Suprapubic skin (tissue), 3 donors: ENCODE measurements at regions not wholly inside any gene's neighbourhood (a gene's known extent, or its start where the extent isn't known, plus 50 kb on each side); places are given as distances from the start of the nearest gene placed in this dataset.
A peak's percentile ranks its signal among the peaks of the same experiment; 100 is the strongest.

Source experiments
- CTCF ChIP-seq, 2 donors: fragments of 200-600 bp in 1 of 2; fragments of 450-650 bp in 1 of 2; sonication (generic) in 1 of 2; IDR thresholded peaks; one replicate each; pipeline ENCODE4 v1.5.1; 2016 to 2019; ENCODE audit warnings: antibody characterized with exemption in 2 of 2, mild to moderate bottlenecking in 1 of 2, moderate library complexity in 1 of 2
- EP300 ChIP-seq: sonication (generic); formaldehyde crosslinking; IDR thresholded peaks from one replicate; pipeline ENCODE4 v1.6.1; 2017; ENCODE audit warnings: antibody characterized with exemption
- POLR2A ChIP-seq, 2 donors: fragments of 450-650 bp; IDR thresholded peaks; one replicate each; pipeline ENCODE4 v1.6.1; 2017; ENCODE audit warnings: antibody characterized with exemption in 2 of 2, mild to moderate bottlenecking in 2 of 2, moderate library complexity in 2 of 2

- peak; percentile 42 to 71 for TF ChIP-seq CTCF (IDR thresholded peaks at IDR 0.05)
- no peak for TF ChIP-seq POLR2A (IDR thresholded peaks at IDR 0.05)
- TF ChIP-seq EP300, result no peak
These were observed 60.3 kb upstream of the AGPS start for GRCh38 chr2:177332026-177332991.
